ENCODE measurements at regions not wholly inside any gene's neighbourhood (a gene's known extent, or its start where the extent isn't known, plus 50 kb on each side); places are given as distances from the start of the nearest gene placed in this dataset.
"Not testable (repeated sequence)": the region's sequence is repeated elsewhere in the genome, so short reads cannot be mapped to it uniquely, and the experiment has no call there.

- H3K4me1 Mint-ChIP-seq = no peaks in the 10 kb centered on the region
- H3K9me3 Mint-ChIP-seq = peaks cover 8% of the 10 kb centered on the region
- peak; percentile 49 for DNase-seq
- H3K27ac Mint-ChIP-seq = no peak overlapping the region
- H3K36me3 Mint-ChIP-seq (ENCODE audit: low read depth) = no peaks in the 10 kb centered on the region
- H3K27me3 Mint-ChIP-seq = peaks cover 19% of the 10 kb centered on the region
- intact Hi-C loops (cut with micrococcal nuclease) = no loop called here
- H3K4me3 Mint-ChIP-seq = no peak overlapping the region
Observed at GRCh38 chr9:90059436-90059835, 454.6 kb downstream of the GADD45G start.

DNA sequence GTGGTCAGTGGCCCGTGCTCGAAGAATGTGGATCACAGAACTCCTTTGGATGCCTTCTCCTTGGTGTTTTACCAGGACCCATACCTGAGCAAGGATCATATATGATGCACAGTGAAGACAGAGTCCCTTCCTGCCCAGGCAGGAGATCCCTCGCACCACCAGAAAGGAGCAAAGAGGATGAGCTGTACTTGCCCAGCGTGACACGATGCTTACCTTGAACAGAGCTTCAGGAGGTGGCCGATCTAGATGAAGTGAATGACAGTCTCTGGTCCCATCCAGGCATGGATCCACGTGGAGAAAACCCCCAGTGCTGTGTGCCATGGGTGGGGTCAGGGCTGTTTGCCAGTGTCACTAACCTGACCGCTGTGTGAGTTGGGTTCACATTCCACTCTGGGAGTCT is 455.4 kb downstream of the GADD45G start:
- Mint-ChIP-seq H3K27ac (no peak overlapping the region), H3K9me3 (peaks cover 8% of the 10 kb centered on the region), H3K27me3 (peaks cover 13% of the 10 kb centered on the region), H3K36me3 (ENCODE audit: low read depth) (no peaks in the 10 kb centered on the region), H3K4me3 (no peak overlapping the region), H3K4me1 (no peaks in the 10 kb centered on the region)
- intact Hi-C loops (cut with micrococcal nuclease) = no loop called here
- no peak for DNase-seq

GRCh38 chr9:90061187-90061586 is 456.4 kb downstream of the GADD45G start:
- H3K27me3 Mint-ChIP-seq = peaks cover 13% of the 10 kb centered on the region
- no peak overlapping the region for H3K4me3 Mint-ChIP-seq
- peak; percentile 45 for DNase-seq
- no peaks in the 10 kb centered on the region for H3K4me1 Mint-ChIP-seq
- no peaks in the 10 kb centered on the region for H3K36me3 Mint-ChIP-seq (ENCODE audit: low read depth)
- peaks cover 1% of the 10 kb centered on the region for H3K9me3 Mint-ChIP-seq
- H3K27ac Mint-ChIP-seq = no peak overlapping the region
- intact Hi-C loops (cut with micrococcal nuclease) = no loop called here

DNA sequence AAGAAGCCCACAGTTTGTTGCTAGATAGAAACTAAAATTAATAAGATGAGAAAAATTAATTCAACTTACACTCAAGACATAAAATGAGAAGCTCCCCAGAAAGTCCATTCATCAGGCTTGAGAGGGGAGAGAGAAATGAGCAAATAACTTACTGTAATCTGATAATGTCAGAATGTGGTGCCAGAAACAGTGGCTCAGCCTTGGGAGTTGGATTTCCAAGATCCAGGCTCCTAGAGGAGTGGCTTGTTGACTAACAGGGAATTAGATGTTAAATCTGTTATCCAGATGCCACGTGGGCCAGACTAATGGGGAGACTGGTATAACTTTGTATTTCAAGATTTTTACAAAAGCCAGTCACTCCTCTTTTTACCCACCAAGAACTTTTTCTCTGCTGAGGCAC is 458.2 kb downstream of the GADD45G start:
- Mint-ChIP-seq H3K36me3 (ENCODE audit: low read depth) (no peaks in the 10 kb centered on the region), H3K27ac (no peak overlapping the region), H3K4me3 (no peak overlapping the region), H3K4me1 (no peaks in the 10 kb centered on the region), H3K9me3 (no peaks in the 10 kb centered on the region), H3K27me3 (peaks cover 20% of the 10 kb centered on the region)
- DNase-seq = no peak
- intact Hi-C loops (cut with micrococcal nuclease) = no loop called here

DNA sequence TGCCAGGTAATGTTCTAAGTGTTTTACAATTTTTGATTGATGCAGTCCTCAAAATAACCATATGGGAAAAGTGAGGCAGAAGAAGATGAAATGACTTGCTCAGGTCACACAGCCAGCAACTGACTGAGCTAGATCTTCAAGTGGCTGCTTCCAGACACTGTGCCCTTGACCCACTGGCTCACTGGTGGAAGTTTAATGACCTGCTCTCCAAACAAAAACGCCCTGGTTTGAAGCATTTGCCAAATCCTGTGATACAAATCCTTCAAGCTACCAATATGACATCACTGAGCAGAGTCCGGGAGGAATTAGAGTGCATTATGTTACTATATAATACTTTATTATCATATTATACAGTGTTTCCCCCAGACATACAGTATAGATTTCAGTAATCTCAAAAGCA is 459.4 kb downstream of the GADD45G start:
- H3K4me3 Mint-ChIP-seq = no peak overlapping the region
- H3K27ac Mint-ChIP-seq = no peak overlapping the region
- H3K9me3 Mint-ChIP-seq = no peaks in the 10 kb centered on the region
- H3K27me3 Mint-ChIP-seq = peaks cover 33% of the 10 kb centered on the region
- H3K36me3 Mint-ChIP-seq (ENCODE audit: low read depth) = no peaks in the 10 kb centered on the region
- peak; percentile 41 for DNase-seq
- H3K4me1 Mint-ChIP-seq = no peaks in the 10 kb centered on the region
- intact Hi-C loops (cut with micrococcal nuclease) = no loop called here

DNA sequence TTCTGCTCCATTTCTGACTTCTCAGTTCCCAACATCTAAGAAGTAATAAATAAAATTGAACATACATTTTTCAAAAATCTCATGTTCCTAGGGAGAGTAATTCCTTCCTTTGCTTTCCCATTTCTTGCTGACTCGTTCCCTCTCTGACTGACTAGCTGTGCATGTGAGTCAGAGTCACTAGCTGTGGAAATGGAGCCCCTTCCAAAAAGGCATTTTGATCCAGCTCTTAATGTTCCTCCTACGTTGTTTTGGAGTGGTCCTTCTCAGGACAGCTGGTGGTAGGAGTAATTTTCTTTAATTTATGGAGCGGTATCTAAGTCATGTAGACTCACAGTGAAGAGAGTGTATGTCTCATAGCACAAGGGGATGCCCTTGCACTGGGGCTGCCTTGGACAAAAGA is 460.2 kb downstream of the GADD45G start:
- Mint-ChIP-seq H3K9me3 (no peaks in the 10 kb centered on the region), H3K27me3 (peaks cover 37% of the 10 kb centered on the region), H3K4me1 (no peaks in the 10 kb centered on the region), H3K36me3 (ENCODE audit: low read depth) (no peaks in the 10 kb centered on the region), H3K27ac (no peak overlapping the region), H3K4me3 (no peak overlapping the region)
- DNase-seq = peak; percentile 24
- intact Hi-C loops (cut with micrococcal nuclease) = no loop called here

- Mint-ChIP-seq H3K36me3 (ENCODE audit: low read depth) (no peaks in the 10 kb centered on the region), H3K4me3 (no peak overlapping the region), H3K27ac (no peak overlapping the region), H3K27me3 (peaks cover 44% of the 10 kb centered on the region), H3K4me1 (no peaks in the 10 kb centered on the region), H3K9me3 (no peaks in the 10 kb centered on the region)
- intact Hi-C loops (cut with micrococcal nuclease) = no loop called here
- peak; percentile 11 for DNase-seq
Observed at GRCh38 chr9:90065851-90066250, 461.0 kb downstream of the GADD45G start.

DNA sequence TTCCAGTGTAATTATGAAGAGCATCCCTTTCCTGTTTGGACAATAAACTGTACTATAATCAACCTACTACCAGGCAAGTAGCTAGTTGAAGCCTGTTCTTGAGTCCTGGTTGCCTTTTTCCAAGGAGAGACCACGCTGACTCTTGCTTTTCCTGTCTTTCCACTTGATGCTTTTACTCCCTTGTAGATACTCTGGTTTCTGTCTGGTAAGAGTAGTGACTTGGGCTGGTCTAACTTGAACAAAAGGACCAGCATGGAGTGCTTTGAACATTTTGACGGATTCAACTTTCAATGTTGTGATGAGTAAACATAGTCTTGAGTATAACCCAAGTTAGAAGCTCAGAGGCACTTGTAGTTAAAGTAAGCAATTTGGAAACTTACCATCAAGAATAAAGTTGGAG is 464.3 kb downstream of the GADD45G start:
- peaks cover 50% of the 10 kb centered on the region for H3K27me3 Mint-ChIP-seq
- intact Hi-C loops (cut with micrococcal nuclease) = no loop called here
- peak; percentile 45 for DNase-seq
- no peaks in the 10 kb centered on the region for H3K4me1 Mint-ChIP-seq
- no peaks in the 10 kb centered on the region for H3K36me3 Mint-ChIP-seq (ENCODE audit: low read depth)
- H3K27ac Mint-ChIP-seq = no peak overlapping the region
- H3K9me3 Mint-ChIP-seq = no peaks in the 10 kb centered on the region
- no peak overlapping the region for H3K4me3 Mint-ChIP-seq

DNA sequence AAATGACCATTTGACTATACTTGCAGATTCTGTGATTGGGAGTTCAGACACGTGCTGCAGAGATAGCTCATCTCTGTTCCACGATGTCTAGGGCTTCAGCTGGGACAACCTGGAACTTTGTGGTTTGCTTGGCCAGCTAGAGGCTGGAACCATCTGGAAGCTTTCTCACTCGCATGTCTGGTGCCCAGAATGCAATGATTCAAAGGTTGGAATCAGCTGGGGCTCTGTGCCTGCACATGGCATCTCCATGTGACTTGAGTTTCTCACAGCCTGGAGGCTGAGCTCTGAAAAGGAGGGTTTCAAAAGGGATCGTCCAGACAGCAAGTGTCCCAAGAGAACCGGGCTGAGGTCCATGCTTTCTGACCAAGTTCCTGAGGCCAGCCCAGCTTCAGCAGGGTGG is 465.2 kb downstream of the GADD45G start:
- DNase-seq = peak; percentile 33
- Mint-ChIP-seq H3K9me3 (no peaks in the 10 kb centered on the region), H3K4me1 (peaks cover 1% of the 10 kb centered on the region), H3K4me3 (no peak overlapping the region), H3K27me3 (peaks cover 54% of the 10 kb centered on the region), H3K27ac (no peak overlapping the region), H3K36me3 (ENCODE audit: low read depth) (no peaks in the 10 kb centered on the region)
- intact Hi-C loops (cut with micrococcal nuclease) = no loop called here

- Mint-ChIP-seq H3K36me3 (ENCODE audit: low read depth) (no peaks in the 10 kb centered on the region), H3K27ac (no peak overlapping the region), H3K27me3 (peaks cover 55% of the 10 kb centered on the region), H3K9me3 (no peaks in the 10 kb centered on the region), H3K4me3 (no peak overlapping the region), H3K4me1 (peaks cover 1% of the 10 kb centered on the region)
- no peak for DNase-seq
- intact Hi-C loops (cut with micrococcal nuclease) = no loop called here
Observed at GRCh38 chr9:90070469-90070868, 465.7 kb downstream of the GADD45G start.

DNA sequence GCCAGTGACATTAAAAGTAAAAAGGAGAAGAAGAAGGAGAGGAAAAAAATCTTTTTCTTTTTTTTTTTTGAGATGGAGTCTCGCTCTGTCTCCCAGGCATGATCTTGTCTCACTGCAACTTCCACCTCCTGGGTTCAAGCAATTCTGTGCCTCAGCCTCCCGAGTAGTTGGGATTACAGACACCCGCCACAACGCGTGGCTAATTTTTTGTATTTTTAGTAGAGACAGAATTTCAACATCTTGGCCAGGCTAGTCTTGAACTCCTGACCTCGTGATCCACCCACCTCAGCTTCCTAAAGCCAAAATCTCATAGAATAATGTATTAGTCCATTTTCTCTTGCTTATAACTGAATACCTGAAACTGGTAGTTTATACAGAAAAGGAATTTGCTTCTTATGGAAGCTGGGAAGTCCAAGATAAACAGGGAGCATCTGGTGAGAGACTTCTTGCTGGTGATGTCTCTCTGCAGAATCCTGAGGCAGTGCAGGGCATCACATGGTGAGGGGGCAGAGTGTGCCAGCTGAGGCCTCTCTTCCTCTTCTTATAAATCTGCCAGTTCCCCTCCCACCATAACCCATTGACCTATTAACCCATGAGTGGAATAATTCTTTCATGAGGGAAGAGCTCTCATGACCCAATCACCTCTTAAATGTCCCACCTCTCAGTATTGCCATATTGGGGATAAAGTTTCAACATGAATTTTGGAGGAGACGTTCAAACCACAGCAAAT is 466.3 kb downstream of the GADD45G start:
- H3K9me3 Mint-ChIP-seq = no peaks in the 10 kb centered on the region
- intact Hi-C loops (cut with micrococcal nuclease) = no loop called here
- DNase-seq = peak; percentile 21
- H3K27ac Mint-ChIP-seq = no peak overlapping the region
- peaks cover 61% of the 10 kb centered on the region for H3K27me3 Mint-ChIP-seq
- peaks cover 1% of the 10 kb centered on the region for H3K4me1 Mint-ChIP-seq
- H3K36me3 Mint-ChIP-seq (ENCODE audit: low read depth) = no peaks in the 10 kb centered on the region
- no peak overlapping the region for H3K4me3 Mint-ChIP-seq

DNA sequence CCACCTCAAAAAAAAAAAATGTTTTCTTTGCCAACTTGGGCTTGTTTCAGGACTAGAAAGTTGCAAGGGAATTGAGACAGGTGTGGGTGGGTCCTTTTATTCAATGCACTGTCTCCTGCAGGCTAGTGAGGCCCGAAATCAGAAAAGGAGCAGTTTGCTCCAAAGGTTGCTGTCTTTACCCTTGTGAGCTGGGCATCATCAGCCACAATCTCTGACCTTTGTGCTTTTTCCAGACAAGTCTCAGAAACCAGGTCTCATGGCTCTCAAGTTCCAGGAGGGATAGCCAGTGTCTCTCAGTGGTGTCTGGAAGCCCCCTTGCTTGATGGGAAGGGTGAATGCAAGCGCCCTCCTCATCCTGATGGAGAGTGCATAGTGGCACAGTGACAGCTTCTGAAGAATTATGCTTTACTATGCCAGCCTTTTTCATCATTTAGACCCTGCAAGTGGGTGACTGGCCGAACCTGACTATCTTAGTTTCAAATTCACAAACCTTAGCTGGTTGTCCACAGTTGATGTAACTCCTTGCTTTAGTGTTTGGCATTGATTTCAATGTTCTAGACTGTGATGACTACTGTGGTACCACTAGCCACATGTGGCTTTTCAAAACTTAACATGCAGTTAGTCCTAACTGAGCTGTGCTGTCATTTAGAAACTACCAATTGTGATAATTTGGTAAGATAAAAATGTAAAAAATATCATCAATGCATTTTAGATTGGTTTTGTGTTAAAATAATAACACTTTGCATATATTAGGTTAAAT is 468.6 kb downstream of the GADD45G start:
- H3K4me1 Mint-ChIP-seq = peaks cover 13% of the 10 kb centered on the region
- no peaks in the 10 kb centered on the region for H3K9me3 Mint-ChIP-seq
- intact Hi-C loops (cut with micrococcal nuclease) = no loop called here
- peaks cover 61% of the 10 kb centered on the region for H3K27me3 Mint-ChIP-seq
- H3K4me3 Mint-ChIP-seq = no peak overlapping the region
- no peaks in the 10 kb centered on the region for H3K36me3 Mint-ChIP-seq (ENCODE audit: low read depth)
- no peak overlapping the region for H3K27ac Mint-ChIP-seq
- DNase-seq = peak; percentile 49

DNA sequence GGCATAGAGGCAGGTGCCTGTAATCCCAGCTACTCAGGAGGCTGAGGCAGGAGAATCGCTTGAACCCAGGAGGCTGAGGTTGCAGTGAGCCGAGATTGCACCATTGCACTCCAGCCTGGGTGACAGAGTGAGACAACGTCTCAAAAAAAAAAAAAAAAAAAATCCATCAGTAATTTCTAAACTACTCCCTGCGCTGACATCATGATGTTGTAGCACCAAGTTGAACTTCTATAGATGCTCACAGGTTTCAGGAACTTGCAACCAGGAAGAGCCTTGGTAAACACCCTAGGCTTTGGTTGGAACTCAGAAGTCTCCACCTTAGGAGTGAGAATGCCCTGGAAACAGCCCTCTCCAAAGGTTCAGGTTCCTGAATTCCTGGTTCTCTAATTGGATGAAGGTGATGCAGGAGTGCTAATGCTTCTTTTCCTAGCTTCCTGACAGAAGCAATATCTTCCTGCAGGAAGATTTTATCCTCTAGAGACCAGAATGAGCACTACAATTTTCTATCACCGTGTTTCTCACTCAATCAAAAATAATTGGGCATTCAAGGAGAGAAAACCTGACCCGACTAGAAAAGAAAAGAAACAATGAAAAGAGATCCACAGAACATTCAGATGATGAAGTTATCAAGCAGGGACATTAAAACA is 469.6 kb downstream of the GADD45G start:
- Mint-ChIP-seq H3K4me1 (peaks cover 15% of the 10 kb centered on the region), H3K27ac (no peak overlapping the region), H3K4me3 (no peak overlapping the region), H3K27me3 (peaks cover 51% of the 10 kb centered on the region), H3K36me3 (ENCODE audit: low read depth) (no peaks in the 10 kb centered on the region), H3K9me3 (no peaks in the 10 kb centered on the region)
- intact Hi-C loops (cut with micrococcal nuclease) = no loop called here
- peak; percentile 45 for DNase-seq

GRCh38 chr9:90077598-90077997 is 472.8 kb downstream of the GADD45G start:
- H3K36me3 Mint-ChIP-seq (ENCODE audit: low read depth); DNase-seq; H3K9me3 Mint-ChIP-seq; intact Hi-C loops (cut with micrococcal nuclease); H3K4me3 Mint-ChIP-seq; H3K27ac Mint-ChIP-seq: not testable (repeated sequence)
- Mint-ChIP-seq H3K4me1 (peaks cover 15% of the 10 kb centered on the region), H3K27me3 (peaks cover 36% of the 10 kb centered on the region)
